ENCODE measurements at regions not wholly inside any gene's neighbourhood (a gene's known extent, or its start where the extent isn't known, plus 50 kb on each side); places are given as distances from the start of the nearest gene placed in this dataset.

GRCh38 chr2:2788076-2788475, 457.0 kb upstream of the MYT1L start:
- peaks cover 0 to 5% (median 0%) of the 10 kb centered on the region in 4 donors for H3K27me3 ChIP-seq
- DNase-seq: no peak
- WGBS, 2 donors: 53 to 65% methylated on average over 3 of the region's 3 CpGs
- intact Hi-C loops (cut with DNase I): no loop called here
- no peaks in the 10 kb centered on the region for H3K9me3 ChIP-seq
- no peaks in the 10 kb centered on the region for H3K4me1 ChIP-seq
- TF ChIP-seq CTCF (IDR thresholded peaks at IDR 0.05): no peak
- TF ChIP-seq POLR2A (IDR thresholded peaks at IDR 0.05): no peak
- H3K27ac ChIP-seq: no peak overlapping the region
- H3K4me3 ChIP-seq: no peak overlapping the region
- no peaks in the 10 kb centered on the region for H3K36me3 ChIP-seq

- Histone ChIP-seq H3K4me1 (no peaks in the 10 kb centered on the region), H3K4me3 (no peak overlapping the region), H3K27me3 (peaks cover 0 to 7% (median 0%) of the 10 kb centered on the region in 4 donors), H3K27ac (no peak overlapping the region), H3K36me3 (no peaks in the 10 kb centered on the region), H3K9me3 (no peaks in the 10 kb centered on the region)
- TF ChIP-seq POLR2A (IDR thresholded peaks at IDR 0.05): no peak
- TF ChIP-seq CTCF (IDR thresholded peaks at IDR 0.05): no peak
- no peak for DNase-seq
- intact Hi-C loops (cut with DNase I): no loop called here
- WGBS, 2 donors: 79 to 82% methylated on average over 10 to 17 of the region's 19 CpGs
Observed at GRCh38 chr2:2787301-2787907, 456.3 kb upstream of the MYT1L start.

DNA sequence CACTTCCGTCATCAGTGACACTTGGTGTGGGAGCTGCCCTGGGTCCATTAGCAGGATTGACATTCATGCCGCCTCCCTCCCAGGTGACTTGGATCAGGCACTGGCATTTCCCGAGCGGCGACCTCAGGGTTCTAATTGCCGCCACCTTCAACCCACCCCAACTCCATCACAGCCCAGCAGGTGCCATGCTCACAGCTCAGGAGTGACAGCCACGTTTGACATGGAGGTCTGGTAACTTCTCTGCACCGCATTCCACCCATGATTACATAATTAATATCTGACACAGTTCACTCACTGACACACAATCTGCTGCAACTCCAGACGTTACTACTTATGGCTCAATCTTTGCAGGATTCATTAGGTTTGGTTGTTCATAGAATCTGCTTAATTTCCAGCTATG, 450.9 kb upstream of the MYT1L start:
- intact Hi-C loops (cut with DNase I): no loop called here
- Histone ChIP-seq H3K4me1 (no peaks in the 10 kb centered on the region), H3K27ac (no peak overlapping the region), H3K9me3 (no peaks in the 10 kb centered on the region), H3K36me3 (no peaks in the 10 kb centered on the region), H3K4me3 (no peak overlapping the region), H3K27me3 (peaks cover 0 to 7% (median 0%) of the 10 kb centered on the region in 4 donors)
- TF ChIP-seq POLR2A (IDR thresholded peaks at IDR 0.05): no peak
- 67 to 72% methylated on average over 4 to 9 of the region's 9 CpGs for WGBS, 2 donors
- no peak for DNase-seq

- peaks cover 0 to 7% (median 0%) of the 10 kb centered on the region in 4 donors for H3K27me3 ChIP-seq
Observed at GRCh38 chr2:2779727-2780126, 448.7 kb upstream of the MYT1L start.

GRCh38 chr2:2777876-2778275, 446.8 kb upstream of the MYT1L start:
- H3K27me3 ChIP-seq: no peaks in the 10 kb centered on the region
- TF ChIP-seq POLR2A (IDR thresholded peaks at IDR 0.05) (no peak), CTCF (IDR thresholded peaks at IDR 0.05) (no peak)
- H3K4me3 ChIP-seq: no peak overlapping the region
- 85 to 100% methylated on average over 1 to 2 of the region's 2 CpGs for WGBS, 2 donors
- intact Hi-C loops (cut with DNase I): no loop called here
- no peak overlapping the region for H3K27ac ChIP-seq
- DNase-seq: no peak
- no peaks in the 10 kb centered on the region for H3K4me1 ChIP-seq
- no peaks in the 10 kb centered on the region for H3K9me3 ChIP-seq
- no peaks in the 10 kb centered on the region for H3K36me3 ChIP-seq

More at GRCh38 chr2:2779727-2780126, 448.7 kb upstream of the MYT1L start:
- no peaks in the 10 kb centered on the region for H3K36me3 ChIP-seq
- no peaks in the 10 kb centered on the region for H3K4me1 ChIP-seq
- no peaks in the 10 kb centered on the region for H3K9me3 ChIP-seq
- H3K4me3 ChIP-seq: no peak overlapping the region
- no peak overlapping the region for H3K27ac ChIP-seq
- TF ChIP-seq CTCF (IDR thresholded peaks at IDR 0.05) (no peak), POLR2A (IDR thresholded peaks at IDR 0.05) (no peak)
- 44 to 59% methylated on average over 3 of the region's 3 CpGs for WGBS, 2 donors
- no peak for DNase-seq
- intact Hi-C loops (cut with DNase I): no loop called here

- H3K4me1 ChIP-seq: no peaks in the 10 kb centered on the region
- H3K27ac ChIP-seq: no peak overlapping the region
- no peaks in the 10 kb centered on the region for H3K9me3 ChIP-seq
- no peaks in the 10 kb centered on the region for H3K36me3 ChIP-seq
- no peak for TF ChIP-seq CTCF (IDR thresholded peaks at IDR 0.05)
- no peak for TF ChIP-seq POLR2A (IDR thresholded peaks at IDR 0.05)
- WGBS, 2 donors: 41 to 45% methylated on average over 2 of the region's 2 CpGs
- intact Hi-C loops (cut with DNase I): no loop called here
- H3K27me3 ChIP-seq: no peaks in the 10 kb centered on the region
- no peak for DNase-seq
- H3K4me3 ChIP-seq: no peak overlapping the region
Observed at GRCh38 chr2:2777213-2777612, 446.1 kb upstream of the MYT1L start.
